ENCODE measurements at regions not wholly inside any gene's neighbourhood (a gene's known extent, or its start where the extent isn't known, plus 50 kb on each side); places are given as distances from the start of the nearest gene placed in this dataset.

DNA sequence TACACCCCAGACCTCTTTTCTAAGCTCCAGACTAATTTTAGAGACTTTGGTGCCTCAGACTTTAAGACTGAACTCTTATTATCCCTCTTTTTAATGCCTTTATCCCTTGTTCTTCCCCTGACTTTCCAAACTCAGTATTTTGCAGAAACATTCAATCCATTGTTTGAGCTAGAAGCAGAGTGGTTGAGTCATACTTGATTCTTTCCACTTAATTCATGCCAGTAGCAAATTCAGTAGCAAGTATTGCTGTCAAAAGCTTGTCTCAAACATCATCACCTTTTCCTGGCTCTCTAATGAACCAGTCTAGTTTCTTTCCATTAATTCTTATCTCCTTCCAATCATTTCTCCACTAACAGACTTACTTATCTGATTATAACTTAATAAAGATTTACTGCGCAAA is 699.7 kb upstream of the ZNF804A start:
- Histone ChIP-seq H3K9me3 (replicated peaks; ENCODE audit: control insufficient read depth, insufficient read depth, low read depth, low read length) (no peaks in the 10 kb centered on the region; the same call in 1 of the 2 replicates), H2AFZ (ENCODE audit: low read depth, low read length) (no peak overlapping the region), H3K4me2 (ENCODE audit: insufficient read depth, low read length) (no peak overlapping the region), H3K4me1 (replicated peaks in 1 of 2; ENCODE audit: control insufficient read depth in 2 of 2, insufficient read depth in 2 of 2, low read length in 2 of 2) (no peaks in the 10 kb centered on the region), H3K4me3 (no peak overlapping the region), H3K27me3 (ENCODE audit: control insufficient read depth in 2 of 2, insufficient read depth in 2 of 2, low read length in 2 of 2) (no peaks in the 10 kb centered on the region), H3K27ac (ENCODE audit: extremely low read depth, low read depth, low read length) (no peak overlapping the region), H3K36me3 (ENCODE audit: control insufficient read depth, insufficient read depth, low read length) (no peaks in the 10 kb centered on the region), H3K79me2 (ENCODE audit: control insufficient read depth, insufficient read depth, low read length) (no peaks in the 10 kb centered on the region), H3K9me1 (ENCODE audit: control insufficient read depth, insufficient read depth, low read length) (no peaks in the 10 kb centered on the region), H3K9ac (ENCODE audit: insufficient read depth in 1 of 2, low read depth in 2 of 2, low read length in 2 of 2) (no peak overlapping the region), H4K20me1 (replicated peaks; ENCODE audit: control insufficient read depth, insufficient read depth, low read length) (no peaks in the 10 kb centered on the region)
- WGBS (ENCODE audit: insufficient coverage, low coverage, missing lambda C conversion rate), result 0% methylated on average over 1 of the region's 1 CpG
- no peak for ATAC-seq
- POLR2A ChIA-PET, result no interaction called here
- in situ Hi-C loops (cut with MboI), result no loop called here
- CTCF ChIA-PET (ENCODE audit: low intra/inter-chr PET ratio), result no interaction called here
- intact Hi-C loops (cut with micrococcal nuclease), result no loop called here
- no TSS peak for BruUV-seq (replicated peaks)
- no peak for FAIRE-seq
- TF ChIP-seq, protein P1, sequence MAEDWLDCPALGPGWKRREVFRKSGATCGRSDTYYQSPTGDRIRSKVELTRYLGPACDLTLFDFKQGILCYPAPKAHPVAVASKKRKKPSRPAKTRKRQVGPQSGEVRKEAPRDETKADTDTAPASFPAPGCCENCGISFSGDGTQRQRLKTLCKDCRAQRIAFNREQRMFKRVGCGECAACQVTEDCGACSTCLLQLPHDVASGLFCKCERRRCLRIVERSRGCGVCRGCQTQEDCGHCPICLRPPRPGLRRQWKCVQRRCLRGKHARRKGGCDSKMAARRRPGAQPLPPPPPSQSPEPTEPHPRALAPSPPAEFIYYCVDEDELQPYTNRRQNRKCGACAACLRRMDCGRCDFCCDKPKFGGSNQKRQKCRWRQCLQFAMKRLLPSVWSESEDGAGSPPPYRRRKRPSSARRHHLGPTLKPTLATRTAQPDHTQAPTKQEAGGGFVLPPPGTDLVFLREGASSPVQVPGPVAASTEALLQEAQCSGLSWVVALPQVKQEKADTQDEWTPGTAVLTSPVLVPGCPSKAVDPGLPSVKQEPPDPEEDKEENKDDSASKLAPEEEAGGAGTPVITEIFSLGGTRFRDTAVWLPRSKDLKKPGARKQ (CRISPR knock-in tag; IDR thresholded peaks at IDR 0.05), result no peak
- TF ChIP-seq NFE2 (IDR thresholded peaks at IDR 0.05; ENCODE audit: low read depth) (no peak), GATAD2A (IDR thresholded peaks at IDR 0.05) (no peak), NFRKB (IDR thresholded peaks at IDR 0.05; ENCODE audit: low read depth) (no peak), CBX8 (IDR thresholded peaks at IDR 0.05; ENCODE audit: borderline replicate concordance, extremely low read depth, low read depth, low read length, poor library complexity, severe bottlenecking) (no peak), JUN (IDR thresholded peaks at IDR 0.05; ENCODE audit: borderline replicate concordance, low read depth, low read length) (no peak), JUN (CRISPR knock-in tag; IDR thresholded peaks at IDR 0.05; ENCODE audit: borderline replicate concordance) (no peak), ZNF41 (CRISPR knock-in tag; conservative IDR thresholded peaks at IDR 0.05) (no peak), KDM1A (IDR thresholded peaks at IDR 0.05) (no peak), ZNF197 (CRISPR knock-in tag; IDR thresholded peaks at IDR 0.05; ENCODE audit: low read depth) (no peak), MXI1 (IDR thresholded peaks at IDR 0.05; ENCODE audit: low read depth, low read length) (no peak), GABPB1 (CRISPR knock-in tag; IDR thresholded peaks at IDR 0.05) (no peak), EWSR1 (IDR thresholded peaks at IDR 0.05; ENCODE audit: borderline replicate concordance, low read depth, partially characterized antibody) (no peak)
- no peak for DNase-seq (ENCODE audit: extremely low read depth in 1 of 4, low spot score in 3 of 4)
